DOHH2 (cell line): ENCODE measurements at regions not wholly inside any gene's neighbourhood (a gene's known extent, or its start where the extent isn't known, plus 50 kb on each side); places are given as distances from the start of the nearest gene placed in this dataset.

Experiments used
- H3F3A ChIP-seq: fragments of 200-600 bp; sonication (generic), shearing (Covaris generic); 2 replicates; pipeline ENCODE4 v1.6.0; 2016; ENCODE audit warnings: antibody characterized with exemption, mild to moderate bottlenecking; ENCODE audit not compliant: control insufficient read depth, insufficient read depth
- H3K27ac ChIP-seq: fragments of 200-600 bp; sonication (generic); 2 replicates; pipeline ENCODE4 v1.5.1; 2014; ENCODE audit warnings: low read depth, mild to moderate bottlenecking, low read length, moderate library complexity
- H3K27me3 ChIP-seq: fragments of 200-600 bp; sonication (generic); 2 replicates; pipeline ENCODE4 v1.6.1; 2014; ENCODE audit warnings: mild to moderate bottlenecking, low read length, mixed read lengths; ENCODE audit not compliant: control insufficient read depth
- H3K36me3 ChIP-seq: fragments of 200-600 bp; sonication (generic); 2 replicates; pipeline ENCODE4 v1.6.1; 2014; ENCODE audit warnings: mild to moderate bottlenecking, low read length, moderate library complexity, mixed read lengths; ENCODE audit not compliant: control insufficient read depth
- H3K4me1 ChIP-seq: fragments of 200-600 bp; sonication (generic); 2 replicates; pipeline ENCODE4 v1.6.1; 2014; ENCODE audit warnings: mild to moderate bottlenecking, low read length, mixed read lengths; ENCODE audit not compliant: control insufficient read depth
- H3K4me2 ChIP-seq: fragments of 200-600 bp; sonication (generic); 2 replicates; pipeline ENCODE4 v1.6.0; 2014; ENCODE audit warnings: mild to moderate bottlenecking, low read length, moderate library complexity
- H3K4me3 ChIP-seq: fragments of 200-600 bp; sonication (generic); 2 replicates; pipeline ENCODE4 v1.5.1; 2014; ENCODE audit warnings: mild to moderate bottlenecking, low read length, mixed read lengths
- H3K79me2 ChIP-seq: fragments of 200-600 bp; sonication (generic); 2 replicates; pipeline ENCODE4 v1.6.1; 2014; ENCODE audit warnings: mild to moderate bottlenecking, low read length, mixed read lengths; ENCODE audit not compliant: control insufficient read depth
- H3K9me2 ChIP-seq: fragments of 200-600 bp; sonication (generic); replicated peaks from 2 replicates; pipeline ENCODE4 v1.6.1; 2014; ENCODE audit warnings: mild to moderate bottlenecking, low read length, mixed read lengths; ENCODE audit not compliant: control insufficient read depth
- H3K9me3 ChIP-seq: fragments of 200-600 bp; sonication (generic); 2 replicates; pipeline ENCODE4 v1.6.1; 2014; ENCODE audit warnings: antibody characterized with exemption, low read length, mixed read lengths; ENCODE audit not compliant: control insufficient read depth, insufficient read depth
- H4K20me1 ChIP-seq: fragments of 200-600 bp; sonication (generic); 2 replicates; pipeline ENCODE4 v1.6.0; 2014; ENCODE audit warnings: low read depth, mild to moderate bottlenecking, antibody characterized with exemption, low read length, moderate library complexity; ENCODE audit not compliant: control insufficient read depth, insufficient read depth
- CTCF ChIP-seq: fragments of 200-600 bp; sonication (generic); IDR thresholded peaks from one replicate; pipeline ENCODE4 v1.5.1; 2014; ENCODE audit warnings: antibody characterized with exemption, mild to moderate bottlenecking, low read depth, low read length; ENCODE audit not compliant: poor library complexity, severe bottlenecking
- EZH2phosphoT487 ChIP-seq: fragments of 200-600 bp; sonication (generic); IDR thresholded peaks from 2 replicates; pipeline ENCODE4 v1.6.1; 2017; ENCODE audit warnings: borderline replicate concordance, mild to moderate bottlenecking, antibody characterized with exemption, low read length, moderate library complexity, mixed read lengths

- H3K4me2 ChIP-seq = no peak overlapping the region
- no peaks in the 10 kb centered on the region for H3F3A ChIP-seq
- no peaks in the 10 kb centered on the region for H3K79me2 ChIP-seq
- no peak overlapping the region for H3K4me3 ChIP-seq
- peaks cover 15% of the 10 kb centered on the region; the same call in 1 of the 2 replicates for H3K9me3 ChIP-seq
- H3K36me3 ChIP-seq = no peaks in the 10 kb centered on the region
- H3K4me1 ChIP-seq = no peaks in the 10 kb centered on the region
- H4K20me1 ChIP-seq = no peaks in the 10 kb centered on the region
- TF ChIP-seq EZH2phosphoT487 = no peak
- no peak for TF ChIP-seq CTCF
- no peaks in the 10 kb centered on the region for H3K9me2 ChIP-seq
- H3K27me3 ChIP-seq = no peaks in the 10 kb centered on the region
- no peak overlapping the region for H3K27ac ChIP-seq
These were observed 511.6 kb upstream of the ZNF608 start for GRCh38 chr5:125257997-125258396.

- Histone ChIP-seq H3K36me3 (no peaks in the 10 kb centered on the region), H3K4me1 (no peaks in the 10 kb centered on the region)
- TF ChIP-seq EZH2phosphoT487 (no peak), CTCF (no peak)
These were observed 512.2 kb upstream of the ZNF608 start for GRCh38 chr5:125258615-125259014.

GRCh38 chr5:125261505-125262250, 515.2 kb upstream of the ZNF608 start:
- no peaks in the 10 kb centered on the region for H3K79me2 ChIP-seq
- H3K27ac ChIP-seq = no peak overlapping the region
- H3K4me2 ChIP-seq = no peak overlapping the region
- no peaks in the 10 kb centered on the region for H3K9me2 ChIP-seq
- no peaks in the 10 kb centered on the region for H3K36me3 ChIP-seq
- TF ChIP-seq EZH2phosphoT487 (no peak), CTCF (no peak)
- H3K9me3 ChIP-seq = no peaks in the 10 kb centered on the region
- no peaks in the 10 kb centered on the region for H4K20me1 ChIP-seq
- no peaks in the 10 kb centered on the region for H3K4me1 ChIP-seq
- H3F3A ChIP-seq = no peaks in the 10 kb centered on the region
- no peaks in the 10 kb centered on the region for H3K27me3 ChIP-seq
- H3K4me3 ChIP-seq = no peak overlapping the region

More at GRCh38 chr5:125258615-125259014, 512.2 kb upstream of the ZNF608 start:
- Histone ChIP-seq H3K27ac (no peak overlapping the region), H3K9me3 (peaks cover 9% of the 10 kb centered on the region; the same call in 1 of the 2 replicates), H3K4me3 (no peak overlapping the region), H4K20me1 (no peaks in the 10 kb centered on the region), H3F3A (no peaks in the 10 kb centered on the region), H3K4me2 (no peak overlapping the region), H3K79me2 (no peaks in the 10 kb centered on the region), H3K27me3 (no peaks in the 10 kb centered on the region), H3K9me2 (no peaks in the 10 kb centered on the region)
